Neural progenitor cell (in vitro differentiated cells): ENCODE measurements at regions not wholly inside any gene's neighbourhood (a gene's known extent, or its start where the extent isn't known, plus 50 kb on each side); places are given as distances from the start of the nearest gene placed in this dataset.

Experiments used
- DNase-seq: peaks from one replicate; pipeline ENCODE4 v3.0.0-alpha.2; 2016; ENCODE audit warnings: low spot score
- H2AFZ ChIP-seq: fragments of 200-600 bp; sonication (generic); replicated peaks from 2 replicates; pipeline ENCODE4 v1.6.1; 2016; ENCODE audit warnings: antibody characterized with exemption
- H3F3A ChIP-seq: fragments of 200-600 bp; sonication (generic); 2 replicates; pipeline ENCODE4 v1.6.1; 2016; ENCODE audit warnings: antibody characterized with exemption, low read depth
- H3K27ac ChIP-seq: fragments of 200-600 bp; sonication (generic); 2 replicates; pipeline ENCODE4 v1.5.1; 2016; ENCODE audit warnings: mild to moderate bottlenecking
- H3K27me3 ChIP-seq: fragments of 200-600 bp; sonication (generic); 2 replicates; pipeline ENCODE4 v1.6.1; 2016; ENCODE audit warnings: mild to moderate bottlenecking, moderate library complexity
- H3K36me3 ChIP-seq: fragments of 200-600 bp; sonication (generic); 2 replicates; pipeline ENCODE4 v1.5.1; 2016
- H3K4me1 ChIP-seq: fragments of 200-600 bp; sonication (generic); 2 replicates; pipeline ENCODE4 v1.6.1; 2016; ENCODE audit warnings: mixed run types
- H3K4me2 ChIP-seq: fragments of 200-600 bp; sonication (generic); 2 replicates; pipeline ENCODE4 v1.6.1; 2016
- H3K4me3 ChIP-seq: fragments of 200-600 bp; sonication (generic); 2 replicates; pipeline ENCODE4 v1.5.1; 2016
- H3K79me2 ChIP-seq: fragments of 200-600 bp; sonication (generic); 2 replicates; pipeline ENCODE4 v1.6.1; 2016; ENCODE audit warnings: low read depth
- H3K9ac ChIP-seq: fragments of 200-600 bp; sonication (generic); 2 replicates; pipeline ENCODE4 v1.6.1; 2016
- H3K9me3 ChIP-seq: fragments of 200-600 bp; sonication (generic); 2 replicates; pipeline ENCODE4 v1.5.1; 2016; ENCODE audit warnings: low read depth
- H4K20me1 ChIP-seq: fragments of 200-600 bp; sonication (generic); 2 replicates; pipeline ENCODE4 v1.6.1; 2016; ENCODE audit warnings: low read depth
- H3K27ac Mint-ChIP-seq: 3 replicates; pipeline ENCODE4 v1.8.0; 2021; ENCODE audit warnings: mixed read lengths
- H3K27me3 Mint-ChIP-seq: 2 replicates; pipeline ENCODE4 v1.8.0; 2022; ENCODE audit warnings: low read depth, mild to moderate bottlenecking, inconsistent platforms, moderate library complexity, mixed read lengths; ENCODE audit not compliant: insufficient read depth
- H3K36me3 Mint-ChIP-seq: 3 replicates; pipeline ENCODE4 v1.8.0; 2021; ENCODE audit warnings: mixed read lengths
- H3K4me1 Mint-ChIP-seq: 3 replicates; pipeline ENCODE4 v1.8.0; 2021; ENCODE audit warnings: mixed read lengths
- H3K4me3 Mint-ChIP-seq: 3 replicates; pipeline ENCODE4 v1.8.0; 2021; ENCODE audit warnings: mild to moderate bottlenecking, moderate library complexity, mixed read lengths
- H3K9me3 Mint-ChIP-seq: 3 replicates; pipeline ENCODE4 v1.8.0; 2020; ENCODE audit warnings: mixed read lengths
- CTCF ChIP-seq: fragments of 200-600 bp; sonication (generic); IDR thresholded peaks from 2 replicates; pipeline ENCODE4 v1.5.1; 2017; ENCODE audit warnings: antibody characterized with exemption, mild to moderate bottlenecking
- EZH2 ChIP-seq: fragments of 200-600 bp; sonication (generic); IDR thresholded peaks from 2 replicates; pipeline ENCODE4 v1.6.1; 2017; ENCODE audit warnings: antibody characterized with exemption, mild to moderate bottlenecking, moderate library complexity
- EZH2phosphoT487 ChIP-seq: fragments of 200-600 bp; sonication (generic); IDR thresholded peaks from 2 replicates; pipeline ENCODE4 v1.6.1; 2017; ENCODE audit warnings: antibody characterized with exemption

GRCh38 chr2:175500255-175500654 is 318.7 kb upstream of the ATP5MC3 start:
- H3K36me3 Mint-ChIP-seq = no peaks in the 10 kb centered on the region
- Histone ChIP-seq H2AFZ (no peak overlapping the region), H3K9me3 (no peaks in the 10 kb centered on the region), H3K4me1 (no peaks in the 10 kb centered on the region), H3K79me2 (no peaks in the 10 kb centered on the region), H3K27me3 (no peaks in the 10 kb centered on the region), H3K27ac (no peak overlapping the region), H3F3A (no peaks in the 10 kb centered on the region), H4K20me1 (no peaks in the 10 kb centered on the region), H3K9ac (no peak overlapping the region), H3K36me3 (no peaks in the 10 kb centered on the region), H3K4me3 (no peak overlapping the region), H3K4me2 (no peak overlapping the region)
- no peak for DNase-seq
- H3K27me3 Mint-ChIP-seq = peaks cover 2% of the 10 kb centered on the region
- H3K4me3 Mint-ChIP-seq = no peak overlapping the region
- TF ChIP-seq EZH2 (no peak), EZH2phosphoT487 (no peak), CTCF (no peak)
- peaks cover 15% of the 10 kb centered on the region for H3K9me3 Mint-ChIP-seq
- no peak overlapping the region for H3K27ac Mint-ChIP-seq
- H3K4me1 Mint-ChIP-seq = no peaks in the 10 kb centered on the region

GRCh38 chr2:175490360-175490791 is 308.9 kb upstream of the ATP5MC3 start:
- peaks cover 5% of the 10 kb centered on the region for H3K9me3 Mint-ChIP-seq

GRCh38 chr2:175478096-175478768 is 296.7 kb upstream of the ATP5MC3 start:
- no peak overlapping the region for H3K4me3 ChIP-seq
- Mint-ChIP-seq H3K27ac (no peak overlapping the region), H3K4me3 (no peak overlapping the region), H3K9me3 (no peaks in the 10 kb centered on the region), H3K4me1 (peaks cover 6% of the 10 kb centered on the region), H3K36me3 (no peaks in the 10 kb centered on the region), H3K27me3 (peaks cover 3% of the 10 kb centered on the region)
- H3K9ac ChIP-seq = no peak overlapping the region
- H3K9me3 ChIP-seq = no peaks in the 10 kb centered on the region
- H3K4me2 ChIP-seq = no peak overlapping the region
- H2AFZ ChIP-seq = no peak overlapping the region
- no peaks in the 10 kb centered on the region for H3K79me2 ChIP-seq
- no peak overlapping the region for H3K27ac ChIP-seq
- no peaks in the 10 kb centered on the region for H4K20me1 ChIP-seq
- no peaks in the 10 kb centered on the region for H3K27me3 ChIP-seq
- no peak for TF ChIP-seq CTCF
- no peak for TF ChIP-seq EZH2
- no peak for TF ChIP-seq EZH2phosphoT487
- peaks cover 15% of the 10 kb centered on the region for H3K4me1 ChIP-seq
- H3F3A ChIP-seq = no peaks in the 10 kb centered on the region
- peak; percentile 23 for DNase-seq
- H3K36me3 ChIP-seq = no peaks in the 10 kb centered on the region

More at GRCh38 chr2:175490360-175490791, 308.9 kb upstream of the ATP5MC3 start:
- no peak for TF ChIP-seq EZH2
- TF ChIP-seq CTCF = no peak
- no peak for TF ChIP-seq EZH2phosphoT487
- no peaks in the 10 kb centered on the region for H3K4me1 ChIP-seq
- H2AFZ ChIP-seq = no peak overlapping the region
- no peak overlapping the region for H3K4me3 ChIP-seq
- Mint-ChIP-seq H3K4me3 (no peak overlapping the region), H3K4me1 (no peaks in the 10 kb centered on the region), H3K36me3 (no peaks in the 10 kb centered on the region), H3K27me3 (no peaks in the 10 kb centered on the region), H3K27ac (no peak overlapping the region)
- H3K27ac ChIP-seq = no peak overlapping the region
- no peak overlapping the region for H3K9ac ChIP-seq
- H3F3A ChIP-seq = no peaks in the 10 kb centered on the region
- no peaks in the 10 kb centered on the region for H3K36me3 ChIP-seq
- no peaks in the 10 kb centered on the region for H3K79me2 ChIP-seq
- H4K20me1 ChIP-seq = no peaks in the 10 kb centered on the region
- H3K27me3 ChIP-seq = no peaks in the 10 kb centered on the region
- H3K4me2 ChIP-seq = no peak overlapping the region
- DNase-seq = no peak
- H3K9me3 ChIP-seq = no peaks in the 10 kb centered on the region
